ENCODE measurements at regions not wholly inside any gene's neighbourhood (a gene's known extent, or its start where the extent isn't known, plus 50 kb on each side); places are given as distances from the start of the nearest gene placed in this dataset.
"Not testable (repeated sequence)": the region's sequence is repeated elsewhere in the genome, so short reads cannot be mapped to it uniquely, and the experiment has no call there.

- Mint-ChIP-seq H3K36me3 (ENCODE audit: low read depth) (no peaks in the 10 kb centered on the region), H3K9me3 (ENCODE audit: low read depth) (peaks cover 8% of the 10 kb centered on the region), H3K4me1 (no peaks in the 10 kb centered on the region), H3K4me3 (no peak overlapping the region), H3K27me3 (no peaks in the 10 kb centered on the region), H3K27ac (no peak overlapping the region)
- ChIA-PET CTCF (no interaction called here), POLR2A (no interaction called here)
- intact Hi-C loops (cut with DNase I, micrococcal nuclease), result loop anchor here in 1 of 2 experiments (10.0 kb wide), 1 partner anchor 64 kb away; no protein-coding TSS in a partner anchor
- DNase-seq (no peak), ATAC-seq (no peak)
Observed at GRCh38 chr18:41058351-41059125, 896.5 kb upstream of the PIK3C3 start.

GRCh38 chr18:41052625-41053024, 902.4 kb upstream of the PIK3C3 start:
- ATAC-seq, result no peak
- Mint-ChIP-seq H3K36me3 (ENCODE audit: low read depth) (no peaks in the 10 kb centered on the region), H3K27me3 (no peaks in the 10 kb centered on the region), H3K9me3 (ENCODE audit: low read depth) (peaks cover 18% of the 10 kb centered on the region), H3K4me3 (no peak overlapping the region), H3K27ac (no peak overlapping the region), H3K4me1 (no peaks in the 10 kb centered on the region)
- POLR2A ChIA-PET, result no interaction called here
- CTCF ChIA-PET, result no interaction called here
- intact Hi-C loops (cut with DNase I, micrococcal nuclease), result loop anchor here in 1 of 2 experiments (10.0 kb wide), 1 partner anchor 58 kb away; no protein-coding TSS in a partner anchor
- no peak for DNase-seq

- H3K9me3 Mint-ChIP-seq (ENCODE audit: low read depth), result peaks cover 11% of the 10 kb centered on the region
- POLR2A ChIA-PET; ATAC-seq; intact Hi-C loops (cut with DNase I, micrococcal nuclease); H3K27me3 Mint-ChIP-seq; CTCF ChIA-PET; H3K4me3 Mint-ChIP-seq; H3K27ac Mint-ChIP-seq; H3K4me1 Mint-ChIP-seq; H3K36me3 Mint-ChIP-seq (ENCODE audit: low read depth); DNase-seq: not testable (repeated sequence)
Observed at GRCh38 chr18:41046250-41046649, 908.8 kb upstream of the PIK3C3 start.

- H3K4me1 Mint-ChIP-seq, result no peaks in the 10 kb centered on the region
- POLR2A ChIA-PET, result no interaction called here
Observed at GRCh38 chr18:41043876-41044275, 911.2 kb upstream of the PIK3C3 start.

GRCh38 chr18:41042866-41043265, 912.2 kb upstream of the PIK3C3 start:
- ATAC-seq (no peak), DNase-seq (no peak)
- intact Hi-C loops (cut with DNase I, micrococcal nuclease), result no loop called here
- Mint-ChIP-seq H3K27me3 (no peaks in the 10 kb centered on the region), H3K27ac (no peak overlapping the region), H3K4me3 (no peak overlapping the region), H3K9me3 (ENCODE audit: low read depth) (peaks cover 10% of the 10 kb centered on the region), H3K4me1 (no peaks in the 10 kb centered on the region), H3K36me3 (ENCODE audit: low read depth) (no peaks in the 10 kb centered on the region)
- POLR2A ChIA-PET, result no interaction called here
- CTCF ChIA-PET, result no interaction called here

More at GRCh38 chr18:41043876-41044275, 911.2 kb upstream of the PIK3C3 start:
- CTCF ChIA-PET, result no interaction called here
- H3K4me3 Mint-ChIP-seq, result no peak overlapping the region
- no peak for DNase-seq
- no peak overlapping the region for H3K27ac Mint-ChIP-seq
- intact Hi-C loops (cut with DNase I, micrococcal nuclease), result no loop called here
- H3K36me3 Mint-ChIP-seq (ENCODE audit: low read depth), result no peaks in the 10 kb centered on the region
- peaks cover 9% of the 10 kb centered on the region for H3K9me3 Mint-ChIP-seq (ENCODE audit: low read depth)
- H3K27me3 Mint-ChIP-seq, result no peaks in the 10 kb centered on the region
- ATAC-seq, result no peak

- POLR2A ChIA-PET, result no interaction called here
- intact Hi-C loops (cut with DNase I, micrococcal nuclease), result no loop called here
- Mint-ChIP-seq H3K9me3 (ENCODE audit: low read depth) (peaks cover 10% of the 10 kb centered on the region), H3K36me3 (ENCODE audit: low read depth) (no peaks in the 10 kb centered on the region), H3K27me3 (no peaks in the 10 kb centered on the region), H3K27ac (no peak overlapping the region), H3K4me3 (no peak overlapping the region), H3K4me1 (no peaks in the 10 kb centered on the region)
- DNase-seq, result no peak
- ATAC-seq, result no peak
- CTCF ChIA-PET, result no interaction called here
Observed at GRCh38 chr18:41038071-41038470, 917.0 kb upstream of the PIK3C3 start.

GRCh38 chr18:41036346-41036745, 918.7 kb upstream of the PIK3C3 start:
- ATAC-seq, result no peak
- Mint-ChIP-seq H3K9me3 (ENCODE audit: low read depth) (peaks cover 8% of the 10 kb centered on the region), H3K36me3 (ENCODE audit: low read depth) (no peaks in the 10 kb centered on the region), H3K27ac (no peak overlapping the region), H3K4me1 (no peaks in the 10 kb centered on the region), H3K4me3 (no peak overlapping the region), H3K27me3 (no peaks in the 10 kb centered on the region)
- CTCF ChIA-PET, result interaction anchor here (0.5 to 1.0 kb wide), 2 partner anchors 12 to 285 kb away, joined by 3 read pairs; no protein-coding TSS in a partner anchor
- POLR2A ChIA-PET, result no interaction called here
- no peak for DNase-seq
- intact Hi-C loops (cut with DNase I, micrococcal nuclease), result no loop called here

- ATAC-seq (no peak), DNase-seq (no peak)
- POLR2A ChIA-PET, result no interaction called here
- H3K4me1 Mint-ChIP-seq, result no peaks in the 10 kb centered on the region
- H3K36me3 Mint-ChIP-seq (ENCODE audit: low read depth), result no peaks in the 10 kb centered on the region
- H3K9me3 Mint-ChIP-seq (ENCODE audit: low read depth), result peaks cover 8% of the 10 kb centered on the region
- no peaks in the 10 kb centered on the region for H3K27me3 Mint-ChIP-seq
- CTCF ChIA-PET, result no interaction called here
- H3K4me3 Mint-ChIP-seq, result no peak overlapping the region
- intact Hi-C loops (cut with DNase I, micrococcal nuclease), result no loop called here
- no peak overlapping the region for H3K27ac Mint-ChIP-seq
Observed at GRCh38 chr18:41034413-41034812, 920.6 kb upstream of the PIK3C3 start.

GRCh38 chr18:41025666-41026065, 929.4 kb upstream of the PIK3C3 start:
- no peak for DNase-seq
- CTCF ChIA-PET, result no interaction called here
- H3K27ac Mint-ChIP-seq, result no peak overlapping the region

GRCh38 chr18:41024792-41025191, 930.2 kb upstream of the PIK3C3 start:
- ATAC-seq, result no peak
- Mint-ChIP-seq H3K4me1 (no peaks in the 10 kb centered on the region), H3K36me3 (ENCODE audit: low read depth) (no peaks in the 10 kb centered on the region), H3K9me3 (ENCODE audit: low read depth) (no peaks in the 10 kb centered on the region), H3K4me3 (no peak overlapping the region), H3K27ac (no peak overlapping the region), H3K27me3 (no peaks in the 10 kb centered on the region)
- ChIA-PET POLR2A (no interaction called here), CTCF (interaction anchor here (1.0 kb wide), 1 partner anchor 12 kb away, joined by 3 read pairs; no protein-coding TSS in a partner anchor)
- DNase-seq, result no peak
- intact Hi-C loops (cut with DNase I, micrococcal nuclease), result no loop called here

More at GRCh38 chr18:41025666-41026065, 929.4 kb upstream of the PIK3C3 start:
- no peaks in the 10 kb centered on the region for H3K9me3 Mint-ChIP-seq (ENCODE audit: low read depth)
- no peaks in the 10 kb centered on the region for H3K4me1 Mint-ChIP-seq
- intact Hi-C loops (cut with DNase I, micrococcal nuclease), result no loop called here
- no peak overlapping the region for H3K4me3 Mint-ChIP-seq
- H3K27me3 Mint-ChIP-seq, result no peaks in the 10 kb centered on the region
- H3K36me3 Mint-ChIP-seq (ENCODE audit: low read depth), result no peaks in the 10 kb centered on the region
- POLR2A ChIA-PET, result no interaction called here
- no peak for ATAC-seq

GRCh38 chr18:41022484-41022883, 932.5 kb upstream of the PIK3C3 start:
- CTCF ChIA-PET, result no interaction called here
- Mint-ChIP-seq H3K27me3 (no peaks in the 10 kb centered on the region), H3K4me3 (no peak overlapping the region), H3K27ac (no peak overlapping the region), H3K36me3 (ENCODE audit: low read depth) (no peaks in the 10 kb centered on the region), H3K4me1 (no peaks in the 10 kb centered on the region), H3K9me3 (ENCODE audit: low read depth) (no peaks in the 10 kb centered on the region)
- intact Hi-C loops (cut with DNase I, micrococcal nuclease), result no loop called here
- DNase-seq (no peak), ATAC-seq (no peak)
- POLR2A ChIA-PET, result no interaction called here

- CTCF ChIA-PET, result no interaction called here
- H3K4me1 Mint-ChIP-seq, result no peaks in the 10 kb centered on the region
- POLR2A ChIA-PET, result no interaction called here
- H3K4me3 Mint-ChIP-seq, result no peak overlapping the region
- DNase-seq, result no peak
- intact Hi-C loops (cut with DNase I, micrococcal nuclease), result no loop called here
- H3K27ac Mint-ChIP-seq, result no peak overlapping the region
- H3K9me3 Mint-ChIP-seq (ENCODE audit: low read depth), result peaks cover 3% of the 10 kb centered on the region
- no peak for ATAC-seq
- no peaks in the 10 kb centered on the region for H3K36me3 Mint-ChIP-seq (ENCODE audit: low read depth)
- no peaks in the 10 kb centered on the region for H3K27me3 Mint-ChIP-seq
Observed at GRCh38 chr18:41021089-41021488, 933.9 kb upstream of the PIK3C3 start.

Data from activated CD4-positive, alpha-beta T cell treated with anti-CD3 and anti-CD28 coated beads for 36 hours (primary cell).